Stimulated activated CD4-positive, alpha-beta T cell treated with anti-CD3 and anti-CD28 coated beads, Interleukin-1b, Interleukin-23, amount 100 ng/mL, for 4 hours (primary cell): ENCODE measurements at regions not wholly inside any gene's neighbourhood (a gene's known extent, or its start where the extent isn't known, plus 50 kb on each side); places are given as distances from the start of the nearest gene placed in this dataset.

Experiments
- DNase-seq, 2 donors: peaks; one replicate each; pipeline ENCODE4 v3.0.0-alpha.2; 2020; ENCODE audit warnings: low read depth in 2 of 2

DNA sequence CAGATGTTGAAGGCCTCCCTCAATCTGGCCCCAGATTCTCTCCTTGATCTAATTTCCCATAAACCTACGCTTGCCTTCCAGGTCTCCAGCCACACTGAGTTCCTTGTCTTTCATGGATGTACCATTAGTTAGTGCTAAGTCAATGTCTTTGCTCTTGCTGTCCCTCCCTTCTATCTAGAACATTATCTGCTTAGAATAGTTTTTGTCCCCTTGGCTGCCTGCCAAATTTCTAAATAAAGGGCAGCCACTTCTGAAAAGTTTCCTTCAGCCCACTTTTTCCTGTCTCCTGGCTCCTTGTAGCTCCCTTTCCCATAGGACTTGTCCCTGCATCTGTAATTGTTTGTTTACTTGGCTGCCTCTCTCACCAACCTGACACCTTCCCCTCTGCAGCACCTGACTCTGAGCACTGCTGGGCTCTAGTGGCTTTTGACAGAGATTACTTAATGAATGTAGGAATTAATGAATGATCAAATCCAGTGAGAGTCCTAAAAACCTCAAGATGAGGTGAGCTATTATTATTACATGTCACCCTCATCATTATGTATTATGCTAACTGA is 58.3 kb downstream of the CXCL12 start:
- no peak for DNase-seq

DNA sequence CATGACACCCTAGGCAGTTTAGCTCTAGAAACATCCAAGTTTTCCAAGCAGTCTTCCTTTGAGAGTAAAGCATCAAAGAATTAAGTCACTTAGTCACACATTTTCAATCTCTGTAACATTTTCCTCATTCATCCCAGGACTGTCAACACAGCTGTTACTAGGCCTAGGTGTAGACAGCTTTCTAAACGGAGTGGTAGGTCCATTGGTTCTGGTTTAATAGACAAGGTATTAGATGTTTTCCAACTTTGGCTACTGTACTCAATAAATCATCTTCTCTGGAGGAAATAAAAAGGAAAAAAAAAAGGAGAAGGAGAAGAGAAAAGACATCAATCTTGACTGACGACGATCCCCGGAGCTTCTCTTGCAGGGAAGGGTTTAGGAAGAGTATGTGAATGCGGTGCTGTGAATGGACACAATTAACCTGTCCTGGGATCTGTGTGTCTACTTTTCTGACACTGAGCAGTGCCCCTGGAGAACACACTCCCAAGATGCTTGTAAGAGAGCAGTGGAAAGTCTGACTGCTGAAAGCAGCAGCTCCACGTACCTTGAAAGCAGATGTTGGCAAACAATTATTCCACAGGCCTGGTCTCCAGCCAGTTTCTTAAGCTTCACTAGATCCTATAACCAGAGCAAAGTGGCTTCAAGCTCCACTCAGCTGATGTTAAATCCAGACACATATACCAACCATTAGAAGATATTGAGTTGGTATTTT is 59.1 kb downstream of the CXCL12 start:
- DNase-seq = no peak

DNA sequence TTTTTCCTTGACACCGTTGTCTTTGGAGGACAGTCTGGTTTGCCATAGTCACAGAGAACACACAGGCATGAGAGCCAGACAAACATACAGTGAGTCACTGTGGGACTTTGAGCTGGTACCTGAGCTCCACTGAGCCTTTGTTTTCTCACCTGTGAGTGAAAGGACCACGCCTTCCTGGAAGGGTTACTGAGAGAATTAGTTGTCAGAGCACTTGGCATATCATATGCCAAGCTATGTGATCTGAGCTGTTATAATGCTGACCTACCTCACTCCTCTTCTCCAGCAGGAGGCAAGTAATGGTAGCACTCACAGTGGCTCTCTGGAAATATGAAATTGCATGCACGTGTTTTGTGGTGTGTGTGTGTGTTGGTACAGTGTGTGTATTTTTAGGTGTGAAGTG is 59.7 kb downstream of the CXCL12 start:
- DNase-seq = no peak

DNA sequence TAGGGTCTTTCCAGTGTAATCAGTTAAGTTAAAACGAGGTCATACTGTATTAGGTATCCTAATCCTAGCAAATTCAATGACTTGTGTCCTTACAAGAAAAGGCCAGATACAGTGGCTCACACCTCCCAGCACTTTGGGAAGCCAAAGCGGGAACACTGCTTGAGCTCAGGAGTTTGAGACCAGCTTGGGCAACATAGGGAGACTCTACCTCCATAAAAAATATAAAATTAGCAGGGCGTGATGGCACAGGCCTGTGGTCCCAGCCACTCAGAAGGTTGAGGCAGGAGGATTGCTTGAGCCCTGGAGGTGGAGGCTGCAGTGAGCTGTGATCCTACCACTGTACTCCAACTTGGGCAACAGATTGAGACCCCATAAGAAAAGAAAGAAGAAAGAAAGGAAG is 61.1 kb downstream of the CXCL12 start:
- no peak for DNase-seq

DNA sequence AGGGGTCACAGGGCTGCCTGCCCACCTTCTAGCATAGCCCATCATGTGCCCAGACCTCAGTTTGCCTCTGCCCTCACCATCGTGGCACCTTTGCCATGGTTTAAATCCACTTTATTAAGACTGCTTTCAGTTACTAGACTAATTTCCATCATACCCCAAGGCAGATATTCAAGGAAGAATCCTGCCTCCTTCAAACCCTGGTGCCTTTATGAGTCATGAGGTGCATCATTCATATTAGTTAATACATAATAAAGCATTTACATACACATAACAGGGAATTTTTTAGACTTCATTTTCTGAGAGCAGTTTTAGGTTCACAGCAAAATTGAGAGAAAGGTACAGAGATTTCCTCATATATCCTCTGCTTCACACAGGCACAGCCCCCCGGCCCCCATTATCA is 62.8 kb downstream of the CXCL12 start:
- DNase-seq = no peak

DNA sequence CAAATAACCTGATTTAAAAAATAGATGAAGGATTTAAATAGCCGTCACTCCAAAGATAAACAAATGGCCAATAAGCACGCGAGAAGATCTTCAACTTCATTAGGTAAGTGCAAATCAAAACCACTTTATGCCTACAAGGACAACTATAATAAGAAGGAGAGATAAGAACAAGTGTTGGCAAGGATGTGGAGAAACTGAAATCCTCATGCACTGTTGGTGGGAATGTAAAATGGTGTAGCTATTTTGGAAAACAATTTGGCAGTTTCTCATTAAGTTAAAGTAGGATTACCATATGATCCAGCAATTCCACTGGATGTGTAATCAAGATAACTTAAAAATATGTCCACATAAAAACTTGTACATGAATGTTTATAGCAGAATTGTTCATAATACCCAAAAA is 64.1 kb downstream of the CXCL12 start:
- DNase-seq = no peak

DNA sequence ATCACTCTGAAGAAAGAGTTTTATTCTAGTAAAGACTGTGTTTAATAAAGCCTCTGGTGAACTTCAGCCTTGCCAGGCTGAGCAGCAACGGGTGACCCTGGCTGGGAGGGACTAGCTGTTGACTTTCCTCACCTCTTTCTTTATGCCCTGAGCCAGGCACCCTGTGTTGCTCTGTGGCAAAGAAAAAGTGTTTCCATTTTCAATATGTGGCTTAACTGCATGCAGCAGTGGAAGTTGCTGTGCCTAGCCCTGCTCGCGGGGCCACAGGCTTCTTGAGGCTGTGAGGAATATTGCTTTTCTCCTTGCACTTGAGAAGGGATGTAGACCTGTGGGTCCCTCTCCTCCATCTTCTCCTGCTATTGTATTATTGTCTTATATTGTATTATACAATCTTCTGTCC is 67.0 kb downstream of the CXCL12 start:
- no peak for DNase-seq

DNA sequence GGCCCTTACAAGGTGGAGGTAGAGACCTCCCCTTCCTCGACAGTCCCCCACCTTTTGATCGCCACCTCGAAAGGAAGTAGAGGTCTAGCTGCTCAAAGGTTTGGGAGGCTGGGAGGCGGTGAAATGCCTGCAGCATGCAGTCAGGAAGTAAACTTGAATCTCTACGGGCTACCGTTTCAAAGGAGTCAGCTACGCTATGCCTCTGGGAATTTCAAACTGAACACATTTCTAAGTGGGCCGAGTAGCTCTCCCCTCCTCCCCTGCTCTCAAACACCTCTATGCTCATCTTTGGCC is 68.0 kb downstream of the CXCL12 start:
- DNase-seq = no peak

DNA sequence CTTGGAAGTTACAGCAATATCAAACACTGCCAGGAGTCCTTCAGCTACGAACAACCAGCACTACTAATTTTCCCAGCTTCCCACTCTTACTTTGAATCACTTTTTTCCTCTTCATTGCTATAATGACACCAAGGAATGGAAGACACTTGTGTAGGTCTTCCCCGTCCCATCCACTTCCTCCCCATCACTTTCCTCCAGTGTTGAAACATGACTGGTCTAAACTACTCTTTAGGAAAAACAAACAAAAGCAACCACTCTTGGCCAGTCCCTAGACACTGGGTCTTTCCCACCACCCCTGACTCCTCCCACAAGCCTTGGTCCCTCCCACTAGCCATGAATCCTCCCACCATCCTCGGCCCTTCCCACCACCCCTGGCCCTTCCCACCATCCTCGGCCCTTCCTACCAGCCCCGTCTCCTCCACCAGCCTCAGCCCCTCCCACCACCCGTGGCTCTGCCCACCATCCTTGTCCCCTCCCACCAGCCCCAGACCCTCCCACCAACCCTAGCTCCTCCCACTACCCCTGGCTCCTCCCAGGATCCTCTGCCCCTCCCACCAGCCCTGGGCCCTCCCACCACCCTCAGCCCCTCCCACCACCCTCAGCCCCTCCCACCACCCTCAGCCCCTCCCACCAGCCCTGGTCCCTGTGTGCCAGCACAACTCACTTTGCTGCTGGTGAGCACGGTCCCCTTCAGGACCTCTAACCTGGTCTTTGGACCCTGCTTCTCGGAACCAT is 68.5 kb downstream of the CXCL12 start:
- no peak for DNase-seq

DNA sequence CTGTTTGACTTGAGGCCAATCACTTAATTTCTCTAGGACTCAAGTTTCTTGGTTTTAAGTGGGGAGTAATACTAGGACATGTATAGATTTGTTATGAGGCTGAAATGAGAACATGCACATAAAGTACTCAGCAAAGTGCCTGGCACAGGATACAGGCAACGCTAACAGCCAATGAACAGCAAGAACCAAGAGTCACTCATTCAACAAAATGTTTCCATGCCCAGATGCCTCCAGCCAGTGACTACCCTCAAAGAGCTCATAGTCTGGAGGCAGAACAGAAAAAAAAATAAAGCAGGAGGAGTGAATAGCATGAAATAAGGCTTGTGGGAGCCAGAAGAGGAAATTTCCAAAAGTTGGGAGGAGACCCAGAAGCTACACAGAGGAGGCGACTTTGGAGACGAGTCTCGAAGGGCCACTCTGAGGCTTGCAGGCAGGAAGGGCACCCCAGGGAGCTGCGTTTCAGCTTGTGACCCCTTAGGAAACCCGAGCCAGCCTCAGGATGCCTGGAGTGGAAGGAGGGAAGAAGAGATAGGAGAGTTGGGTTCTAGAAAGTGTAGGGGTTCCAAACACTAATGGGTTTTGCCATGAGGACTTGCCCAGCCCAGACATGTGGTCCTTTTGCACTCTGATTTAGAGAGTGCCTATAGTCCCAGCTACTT is 70.0 kb downstream of the CXCL12 start:
- no peak for DNase-seq

DNA sequence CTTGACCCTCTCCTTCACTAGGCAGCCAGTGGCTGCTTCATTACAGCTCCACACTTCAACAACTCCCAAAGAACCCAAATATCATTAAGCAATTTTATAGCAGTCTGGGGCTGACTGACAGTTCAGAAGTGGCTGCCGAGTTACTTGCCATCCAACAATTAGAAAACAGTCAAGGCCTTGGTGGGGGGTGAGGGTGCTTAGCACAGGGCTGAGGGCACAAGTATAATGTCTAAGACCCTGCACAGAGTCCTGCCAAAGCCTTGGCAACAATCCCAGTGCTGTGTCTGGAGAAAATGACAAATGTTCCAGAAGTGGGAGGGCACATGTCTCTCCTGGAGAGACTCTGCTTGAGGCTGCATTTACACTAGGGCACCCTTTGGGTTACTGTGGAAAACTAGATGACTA is 71.1 kb downstream of the CXCL12 start:
- DNase-seq = no peak

DNA sequence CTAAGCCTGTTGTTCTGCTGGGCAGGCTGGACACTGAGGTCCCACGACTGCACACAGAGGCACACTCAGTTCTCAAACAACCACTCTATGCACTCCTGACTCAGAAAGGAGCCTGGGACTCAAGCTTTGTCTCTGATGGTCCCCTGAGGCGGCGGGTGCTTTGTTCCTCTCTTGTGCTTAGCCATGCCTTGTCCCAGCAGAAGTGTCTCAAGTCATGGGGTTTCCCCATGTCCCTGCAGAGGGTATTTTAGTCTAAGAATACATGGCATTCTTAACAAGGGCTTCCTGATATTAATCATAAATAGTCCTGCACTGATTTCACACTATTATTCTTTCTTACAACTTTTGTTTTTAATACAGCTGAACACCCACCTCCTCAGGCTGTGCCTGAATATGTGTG is 72.5 kb downstream of the CXCL12 start:
- no peak for DNase-seq

DNA sequence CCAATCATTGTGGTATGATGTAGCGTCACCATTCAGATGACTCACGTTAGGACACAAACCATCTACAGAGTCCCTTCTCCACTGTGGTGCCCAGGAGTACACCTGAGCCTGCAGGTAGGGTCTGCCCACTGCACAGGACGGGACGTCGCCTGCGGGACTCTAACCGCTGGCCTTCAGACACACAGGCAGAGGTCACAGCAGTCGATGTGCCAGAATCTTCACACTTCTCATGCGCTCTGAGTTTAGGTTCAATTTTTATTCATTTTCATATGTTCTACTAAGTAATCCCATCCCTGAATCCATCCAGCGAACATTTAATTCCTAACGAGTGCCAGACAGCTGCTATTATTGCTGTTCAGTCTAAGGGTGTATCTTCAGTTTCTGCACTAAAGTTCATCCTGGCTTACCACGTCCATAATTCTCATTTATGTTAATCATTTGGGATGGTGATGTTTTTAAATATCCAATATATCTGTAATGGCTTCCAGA is 73.3 kb downstream of the CXCL12 start:
- no peak for DNase-seq

DNA sequence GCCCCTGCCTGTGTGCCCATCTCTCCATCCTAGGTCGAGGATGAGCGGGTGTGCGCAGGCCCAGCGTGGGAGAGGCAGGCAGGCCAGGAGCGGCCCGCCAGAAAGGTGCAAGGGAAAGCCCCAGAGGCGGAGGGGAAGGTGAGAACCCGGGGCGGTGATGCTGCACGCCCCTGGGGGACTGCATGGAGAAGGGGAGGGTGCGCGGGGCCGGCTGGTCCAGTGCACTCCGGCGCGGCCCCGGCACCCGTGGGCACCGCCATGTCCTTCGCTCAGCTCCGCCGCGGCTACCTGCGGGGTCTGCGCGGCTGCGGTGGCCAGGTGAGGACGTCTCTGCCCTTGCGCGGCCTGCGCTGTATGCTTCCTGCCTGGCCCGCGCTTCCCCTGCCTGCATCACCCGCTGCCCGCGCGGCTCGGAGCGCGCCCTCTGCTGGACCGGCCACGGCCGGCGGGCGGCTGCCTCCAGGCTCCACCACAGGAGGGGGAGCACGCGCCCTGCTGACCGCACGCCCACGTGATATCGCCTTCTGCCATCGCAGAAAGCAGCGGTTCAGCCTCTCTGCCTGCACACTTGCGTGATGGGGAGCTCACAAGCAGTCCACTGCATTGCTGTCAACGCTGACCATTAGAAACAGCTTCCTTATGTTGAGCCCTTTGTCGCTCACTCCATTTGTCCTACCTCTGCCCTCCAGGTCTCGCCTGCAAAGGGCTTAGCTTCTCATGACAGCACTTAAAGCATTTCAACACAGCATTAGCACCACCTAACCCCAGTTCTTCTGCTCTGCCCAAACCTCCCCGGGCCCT is 73.9 kb downstream of the CXCL12 start:
- peak; percentile 21 to 55 for DNase-seq

DNA sequence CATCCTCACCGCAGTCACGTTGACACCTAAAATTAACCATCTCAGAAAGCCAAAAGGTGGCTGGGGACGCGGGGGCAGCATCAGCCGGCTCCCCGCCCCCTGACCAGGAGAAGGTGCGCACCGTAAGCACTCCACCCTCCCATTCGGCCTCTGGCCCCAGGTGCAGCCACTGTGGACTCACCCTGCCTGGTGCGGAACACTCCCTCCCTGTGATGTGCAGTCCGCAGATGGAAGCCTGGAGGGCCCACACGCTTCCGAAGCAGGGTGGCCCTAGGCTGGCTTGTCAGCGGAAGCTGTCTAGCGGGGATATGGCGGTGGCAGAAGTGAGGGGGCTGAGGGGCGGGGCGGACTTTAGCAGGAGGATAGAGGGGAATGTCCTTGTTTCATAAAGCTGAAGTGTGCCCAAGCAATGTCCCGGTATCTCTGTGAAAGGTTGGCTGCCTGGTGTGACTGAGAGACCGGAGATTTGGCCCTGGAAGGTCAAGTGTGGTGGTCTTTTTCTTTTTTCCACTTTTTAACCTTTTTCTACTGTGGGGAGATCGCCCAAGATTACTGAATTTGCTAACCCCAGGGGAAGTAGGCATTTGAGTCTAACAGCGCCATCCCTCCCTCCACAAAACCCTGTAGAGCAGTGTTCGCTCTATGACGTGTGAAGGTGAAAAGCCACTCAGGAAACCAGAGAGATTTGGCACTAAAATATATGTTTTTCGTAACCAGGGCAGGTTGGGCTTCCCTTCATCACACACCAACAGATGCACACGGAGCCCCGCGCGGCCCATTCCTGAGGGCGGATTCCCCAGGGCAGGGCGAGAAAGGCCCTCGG is 74.7 kb downstream of the CXCL12 start:
- DNase-seq = no peak

DNA sequence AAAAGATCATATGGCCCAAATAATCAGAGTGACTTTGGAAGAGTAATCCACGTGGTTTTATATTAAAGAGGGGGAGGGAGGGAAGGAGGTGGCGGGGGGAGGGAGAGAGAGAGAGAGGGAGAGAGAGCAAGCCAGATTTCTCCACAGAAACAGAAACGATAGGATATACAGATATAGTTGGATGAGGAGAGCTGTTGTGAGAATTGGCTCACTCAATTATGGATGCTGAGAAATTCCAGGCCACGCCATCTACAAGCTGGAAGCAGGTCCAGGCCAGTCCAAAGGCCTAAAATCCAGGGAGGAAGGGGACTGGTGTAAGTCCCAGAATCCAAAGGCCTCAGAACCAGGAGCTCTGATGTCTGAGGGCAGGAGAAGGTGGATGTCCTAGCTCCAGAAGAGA is 75.5 kb downstream of the CXCL12 start:
- DNase-seq = no peak

DNA sequence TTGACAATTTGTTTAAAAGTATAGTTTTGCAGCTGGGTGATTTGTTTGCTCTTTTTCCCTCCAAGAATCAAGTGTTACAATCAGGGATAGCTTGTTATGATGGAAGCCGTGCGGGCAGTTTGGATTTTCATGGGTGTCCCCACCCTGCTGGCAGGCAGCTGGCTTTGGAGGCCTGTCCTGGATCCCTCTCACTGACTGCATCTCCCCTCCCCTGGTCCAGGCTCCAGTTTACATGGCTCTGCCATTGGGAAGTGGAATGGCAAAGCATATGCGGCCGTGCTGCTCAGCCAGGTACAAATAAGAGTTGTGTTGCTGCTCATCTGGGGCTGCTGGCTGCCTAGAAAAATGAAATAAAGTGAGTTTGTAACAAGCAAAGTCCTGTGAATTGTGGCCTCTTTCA is 76.0 kb downstream of the CXCL12 start:
- DNase-seq = no peak

DNA sequence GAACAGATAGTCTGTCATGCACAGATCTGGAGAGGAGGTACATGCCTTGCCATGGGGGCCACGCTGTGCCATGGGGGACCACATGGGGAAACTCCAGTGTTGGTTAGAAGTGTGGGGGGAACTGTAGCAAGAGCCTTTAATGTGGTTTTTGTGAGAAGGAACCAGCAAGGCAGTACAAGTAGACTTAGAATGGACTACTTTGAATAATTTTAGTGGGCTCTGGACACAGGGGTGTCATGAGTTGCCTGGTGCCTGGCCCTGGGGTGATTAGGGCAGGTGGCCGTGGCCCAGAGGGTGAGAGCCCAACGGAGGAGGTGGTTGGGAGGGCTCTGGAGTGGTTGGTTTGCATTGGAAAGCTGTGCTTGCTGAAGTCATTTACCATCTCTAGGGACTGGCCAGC is 77.2 kb downstream of the CXCL12 start:
- DNase-seq = no peak

DNA sequence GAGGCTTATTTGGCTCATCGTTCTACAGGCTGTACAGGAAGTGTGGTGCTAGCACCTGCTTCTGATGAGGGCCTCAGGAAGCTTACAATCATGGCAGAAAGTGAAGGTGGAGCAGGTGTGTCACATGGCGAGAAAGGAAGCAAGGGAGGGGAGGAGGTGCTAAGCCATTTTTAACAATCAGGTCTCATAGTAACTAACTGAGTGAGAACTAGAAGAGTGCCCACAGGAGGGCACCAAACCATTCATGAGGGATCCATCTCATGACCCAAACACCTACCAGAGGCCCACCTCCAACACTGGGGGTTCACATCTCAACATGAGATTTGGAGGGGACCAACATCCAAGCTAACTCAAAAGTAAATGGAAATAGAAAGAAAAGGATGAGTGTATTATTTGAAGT is 78.1 kb downstream of the CXCL12 start:
- no peak for DNase-seq

DNA sequence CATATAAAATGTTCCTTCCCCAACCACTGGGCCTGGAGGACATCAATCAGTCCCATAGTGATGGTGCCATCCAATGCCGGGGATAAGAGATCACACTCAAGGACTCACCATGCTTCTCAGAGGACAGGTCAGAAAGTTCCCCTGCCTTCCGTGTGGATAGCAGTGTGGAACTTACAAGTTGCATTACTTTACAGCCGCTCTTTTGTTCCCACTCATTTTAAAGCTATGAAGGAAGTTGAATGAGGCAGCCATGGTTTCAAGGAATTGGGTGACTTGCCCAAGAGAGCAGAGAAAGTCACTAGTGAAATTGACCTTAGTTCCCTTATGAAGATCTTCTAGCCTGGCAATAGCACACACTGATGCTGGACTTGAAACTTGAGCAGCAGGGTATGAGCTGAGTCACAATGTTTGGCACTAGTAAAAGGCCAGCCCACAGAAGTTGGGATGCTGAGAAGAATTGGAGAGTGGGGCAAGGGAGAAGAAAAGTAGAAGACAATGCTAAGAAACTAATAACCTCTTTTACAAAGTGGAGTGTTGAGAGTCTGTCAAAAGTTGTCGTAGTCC is 78.7 kb downstream of the CXCL12 start:
- DNase-seq = no peak
